Thoracic aorta (tissue), 2 donors: ENCODE measurements at regions not wholly inside any gene's neighbourhood (a gene's known extent, or its start where the extent isn't known, plus 50 kb on each side); places are given as distances from the start of the nearest gene placed in this dataset.
A peak's percentile ranks its signal among the peaks of the same experiment; 100 is the strongest.

ENCODE experiments used
- ATAC-seq: fragments of 150-250 bp; one replicate; pipeline ENCODE4 v1.8.0; 2017; ENCODE audit warnings: low read depth; ENCODE audit not compliant: insufficient number of reproducible peaks, low FRiP score
- DNase-seq: peaks from one replicate; pipeline ENCODE4 v3.0.0-alpha.2; 2020; ENCODE audit warnings: low spot score
- H3K27ac ChIP-seq, 2 donors: fragments of 200-600 bp; sonication (generic); 1 replicate in 1 of 2; 2 replicates in 1 of 2; pipeline ENCODE4 v1.5.1; 2016; ENCODE audit warnings: mild to moderate bottlenecking in 2 of 2, moderate library complexity in 2 of 2
- H3K27me3 ChIP-seq: fragments of 200-600 bp; sonication (generic); replicated peaks from 2 replicates; pipeline ENCODE4 v1.6.0; 2016; ENCODE audit warnings: mild to moderate bottlenecking; ENCODE audit not compliant: insufficient read depth
- H3K36me3 ChIP-seq: fragments of 200-600 bp; sonication (generic); one replicate; pipeline ENCODE4 v1.5.1; 2016
- H3K4me1 ChIP-seq, 2 donors: fragments of 200-600 bp; sonication (generic); 1 replicate in 1 of 2; 2 replicates in 1 of 2; pipeline versions ENCODE4 v1.5.1 to v1.6.0; 2016; ENCODE audit warnings: low read depth in 2 of 2, mild to moderate bottlenecking in 1 of 2; ENCODE audit not compliant: control insufficient read depth in 1 of 2
- H3K4me3 ChIP-seq: fragments of 200-600 bp; sonication (generic); 2 replicates; pipeline ENCODE4 v1.5.1; 2016; ENCODE audit warnings: mild to moderate bottlenecking
- H3K9me3 ChIP-seq: fragments of 200-600 bp; sonication (generic); 2 replicates; pipeline ENCODE4 v1.5.1; 2016
- TF ChIP-seq, protein P1 (sequence below): fragments of 200-600 bp; sonication (generic); IDR thresholded peaks from one replicate; pipeline ENCODE4 v1.5.1; 2019; ENCODE audit warnings: antibody characterized with exemption

DNA sequence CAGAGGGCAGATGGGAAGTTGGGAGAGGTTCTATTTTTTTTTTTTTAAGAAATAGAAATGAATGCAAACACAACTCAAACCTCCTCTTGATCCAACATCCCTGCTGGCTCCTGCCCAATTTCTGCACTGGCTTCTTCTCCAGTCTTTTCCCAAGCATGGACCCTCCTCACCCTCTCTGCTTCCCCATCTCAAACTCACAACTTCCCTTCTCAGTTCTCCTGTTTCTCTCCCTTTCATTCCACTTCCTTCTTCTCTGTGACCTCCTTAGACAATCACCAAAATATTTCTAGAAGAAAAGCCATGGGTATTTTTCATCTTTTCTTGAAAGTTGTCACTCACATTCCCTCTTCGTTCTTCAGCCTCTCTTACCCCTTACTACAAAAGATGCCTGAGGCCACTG lies 85.2 kb upstream of the VPREB1 start:
- no peaks in the 10 kb centered on the region for H3K9me3 ChIP-seq
- H3K4me1 ChIP-seq: no peaks in the 10 kb centered on the region
- H3K27me3 ChIP-seq: no peaks in the 10 kb centered on the region
- H3K36me3 ChIP-seq: no peaks in the 10 kb centered on the region
- no peak overlapping the region for H3K27ac ChIP-seq
- TF ChIP-seq, protein P1, sequence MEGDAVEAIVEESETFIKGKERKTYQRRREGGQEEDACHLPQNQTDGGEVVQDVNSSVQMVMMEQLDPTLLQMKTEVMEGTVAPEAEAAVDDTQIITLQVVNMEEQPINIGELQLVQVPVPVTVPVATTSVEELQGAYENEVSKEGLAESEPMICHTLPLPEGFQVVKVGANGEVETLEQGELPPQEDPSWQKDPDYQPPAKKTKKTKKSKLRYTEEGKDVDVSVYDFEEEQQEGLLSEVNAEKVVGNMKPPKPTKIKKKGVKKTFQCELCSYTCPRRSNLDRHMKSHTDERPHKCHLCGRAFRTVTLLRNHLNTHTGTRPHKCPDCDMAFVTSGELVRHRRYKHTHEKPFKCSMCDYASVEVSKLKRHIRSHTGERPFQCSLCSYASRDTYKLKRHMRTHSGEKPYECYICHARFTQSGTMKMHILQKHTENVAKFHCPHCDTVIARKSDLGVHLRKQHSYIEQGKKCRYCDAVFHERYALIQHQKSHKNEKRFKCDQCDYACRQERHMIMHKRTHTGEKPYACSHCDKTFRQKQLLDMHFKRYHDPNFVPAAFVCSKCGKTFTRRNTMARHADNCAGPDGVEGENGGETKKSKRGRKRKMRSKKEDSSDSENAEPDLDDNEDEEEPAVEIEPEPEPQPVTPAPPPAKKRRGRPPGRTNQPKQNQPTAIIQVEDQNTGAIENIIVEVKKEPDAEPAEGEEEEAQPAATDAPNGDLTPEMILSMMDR: no peak
- DNase-seq (no peak), ATAC-seq (no peak)
- H3K4me3 ChIP-seq: no peak overlapping the region

DNA sequence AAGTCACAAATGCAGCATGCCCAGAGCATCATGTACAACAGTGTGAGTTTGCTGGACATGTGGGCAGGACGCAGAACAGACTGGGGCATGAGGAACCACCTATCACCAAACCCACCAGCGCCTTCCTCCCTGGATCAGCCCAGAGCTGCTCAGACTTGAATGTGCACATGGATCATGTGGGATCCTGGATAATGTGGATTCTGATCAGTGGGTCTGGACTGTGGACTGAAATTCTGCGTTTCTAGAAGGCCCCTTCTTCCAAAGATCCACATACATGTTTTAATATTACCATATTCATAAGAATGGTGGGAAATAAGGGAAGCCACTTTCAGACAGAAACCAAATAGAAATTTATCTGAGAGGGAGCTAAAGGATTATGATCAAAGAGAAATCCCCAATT lies 85.6 kb upstream of the VPREB1 start:
- Histone ChIP-seq H3K4me1 (no peaks in the 10 kb centered on the region), H3K36me3 (no peaks in the 10 kb centered on the region), H3K27me3 (no peaks in the 10 kb centered on the region), H3K4me3 (no peak overlapping the region), H3K9me3 (no peaks in the 10 kb centered on the region), H3K27ac (no peak overlapping the region)
- no peak for ATAC-seq
- DNase-seq: no peak
- TF ChIP-seq, protein P1: no peak

DNA sequence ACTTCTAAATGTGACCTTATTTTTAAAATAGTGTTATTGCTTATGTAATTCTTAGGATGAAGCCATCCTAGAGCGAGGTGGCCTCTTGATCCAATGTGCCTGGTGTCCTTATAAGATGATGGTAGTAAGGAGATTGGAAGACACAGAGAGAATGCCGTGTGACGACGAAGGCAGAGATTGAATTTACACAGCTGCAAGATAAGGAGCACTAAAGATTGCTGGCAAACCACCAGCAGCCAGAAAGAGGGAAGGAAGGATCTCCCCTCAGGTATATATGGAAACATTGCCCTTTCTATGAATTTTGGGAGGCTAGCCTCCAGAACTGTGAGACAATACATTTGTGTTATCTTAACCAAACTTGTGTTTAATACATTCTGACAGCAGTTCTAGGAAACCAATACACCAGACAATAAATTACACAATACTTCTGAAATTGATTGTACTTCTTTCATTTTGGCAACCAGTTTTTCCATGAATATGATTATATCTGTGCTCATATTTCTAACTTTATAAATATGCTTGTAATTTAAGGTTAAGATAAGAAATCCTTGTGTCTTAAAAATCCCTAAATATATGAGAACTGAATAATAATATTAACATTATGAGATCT lies 86.3 kb upstream of the VPREB1 start:
- H3K27me3 ChIP-seq: no peaks in the 10 kb centered on the region
- no peaks in the 10 kb centered on the region for H3K4me1 ChIP-seq
- H3K9me3 ChIP-seq: no peaks in the 10 kb centered on the region
- no peak overlapping the region for H3K27ac ChIP-seq
- no peaks in the 10 kb centered on the region for H3K36me3 ChIP-seq
- ATAC-seq: no peak
- no peak overlapping the region for H3K4me3 ChIP-seq
- DNase-seq: no peak
- TF ChIP-seq, protein P1: no peak

DNA sequence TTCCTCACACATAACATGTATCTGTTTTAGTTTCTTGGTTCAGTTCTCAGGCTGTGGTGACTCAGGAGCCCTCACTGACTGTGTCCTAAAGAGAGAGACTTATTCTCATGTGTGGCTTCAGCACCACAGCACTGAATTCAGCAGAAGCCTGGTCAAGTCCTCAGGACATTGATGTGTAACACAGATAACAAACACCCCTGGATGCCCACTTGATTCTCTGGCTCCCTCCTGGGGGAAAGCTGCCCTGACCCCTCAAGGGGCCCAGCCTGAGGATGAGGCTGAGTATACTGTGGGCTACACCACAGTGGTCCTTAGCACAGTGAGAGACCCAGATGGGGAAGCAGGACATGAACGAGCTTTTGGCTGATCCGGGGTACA lies 87.2 kb upstream of the VPREB1 start:
- no peaks in the 10 kb centered on the region for H3K4me1 ChIP-seq
- H3K36me3 ChIP-seq: no peaks in the 10 kb centered on the region
- no peaks in the 10 kb centered on the region for H3K9me3 ChIP-seq
- ATAC-seq (no peak), DNase-seq (no peak)
- no peak overlapping the region for H3K27ac ChIP-seq
- no peaks in the 10 kb centered on the region for H3K27me3 ChIP-seq
- TF ChIP-seq, protein P1: no peak
- no peak overlapping the region for H3K4me3 ChIP-seq

DNA sequence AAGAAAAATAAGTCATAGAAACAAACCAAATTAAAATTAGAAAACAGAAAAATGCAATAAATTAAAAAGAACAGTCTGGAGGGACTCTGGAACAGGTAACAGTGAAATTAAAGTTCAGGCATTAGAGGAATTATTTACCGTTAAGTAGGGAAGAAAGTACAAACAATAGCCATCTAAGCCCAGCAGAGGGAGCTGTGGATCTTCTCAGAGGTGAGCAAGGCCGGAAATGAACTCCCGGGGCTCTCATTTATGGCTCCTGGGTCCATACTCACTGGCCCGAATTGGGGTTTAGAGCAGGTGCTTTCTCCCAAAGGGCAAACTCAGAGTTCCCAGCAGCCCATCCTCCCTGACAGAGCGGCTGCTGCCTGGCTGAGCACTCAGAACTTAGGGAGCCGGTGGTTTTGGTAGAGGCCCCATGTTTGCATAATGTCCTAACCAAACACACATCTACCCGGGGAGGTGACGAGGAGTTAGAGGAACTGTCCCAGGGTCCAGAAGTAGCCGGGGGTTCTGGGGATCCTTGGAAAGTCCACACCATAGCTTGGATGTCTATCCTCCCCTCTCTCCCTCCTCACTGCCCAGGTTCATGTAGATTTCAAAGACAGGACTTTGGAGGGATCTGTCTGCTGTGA lies 87.8 kb upstream of the VPREB1 start:
- ATAC-seq: peak; percentile 17
- Histone ChIP-seq H3K27ac (no peak overlapping the region), H3K4me1 (no peaks in the 10 kb centered on the region), H3K4me3 (no peak overlapping the region), H3K27me3 (no peaks in the 10 kb centered on the region), H3K9me3 (no peaks in the 10 kb centered on the region), H3K36me3 (no peaks in the 10 kb centered on the region)
- TF ChIP-seq, protein P1: peak; percentile 49
- DNase-seq: no peak
